ENCODE measurements at regions not wholly inside any gene's neighbourhood (a gene's known extent, or its start where the extent isn't known, plus 50 kb on each side); places are given as distances from the start of the nearest gene placed in this dataset.
"Not testable (repeated sequence)": the region's sequence is repeated elsewhere in the genome, so short reads cannot be mapped to it uniquely, and the experiment has no call there.

DNA sequence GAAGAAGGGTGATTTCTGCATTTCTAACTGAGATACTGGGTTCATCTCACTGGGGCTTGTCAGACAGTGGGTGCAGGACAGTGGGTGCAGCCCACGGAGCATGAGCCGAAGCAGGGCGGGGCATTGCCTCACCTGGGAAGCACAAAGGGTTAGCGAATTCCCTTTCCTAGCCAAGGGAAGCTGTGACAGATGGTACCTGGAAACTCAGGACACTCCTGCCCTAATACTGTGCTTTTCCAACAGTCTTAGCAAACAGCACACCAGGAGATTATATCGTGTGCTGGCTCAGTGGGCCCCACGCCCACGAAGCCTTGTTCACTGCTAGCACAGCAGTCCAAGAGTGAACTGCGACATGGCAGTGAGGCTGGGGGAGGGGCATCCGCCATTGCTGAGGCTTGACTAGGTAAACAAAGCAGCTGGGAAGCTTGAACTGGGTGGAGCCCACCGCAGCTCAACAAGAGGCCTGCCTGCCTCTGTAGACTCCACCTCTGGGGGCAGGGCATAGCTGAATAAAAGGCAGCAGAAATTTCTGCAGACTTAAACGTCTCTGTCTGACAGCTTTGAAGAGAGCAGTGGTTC, 1057.7 kb downstream of the HACE1 start:
- intact Hi-C loops (cut with micrococcal nuclease) = not testable (repeated sequence)

DNA sequence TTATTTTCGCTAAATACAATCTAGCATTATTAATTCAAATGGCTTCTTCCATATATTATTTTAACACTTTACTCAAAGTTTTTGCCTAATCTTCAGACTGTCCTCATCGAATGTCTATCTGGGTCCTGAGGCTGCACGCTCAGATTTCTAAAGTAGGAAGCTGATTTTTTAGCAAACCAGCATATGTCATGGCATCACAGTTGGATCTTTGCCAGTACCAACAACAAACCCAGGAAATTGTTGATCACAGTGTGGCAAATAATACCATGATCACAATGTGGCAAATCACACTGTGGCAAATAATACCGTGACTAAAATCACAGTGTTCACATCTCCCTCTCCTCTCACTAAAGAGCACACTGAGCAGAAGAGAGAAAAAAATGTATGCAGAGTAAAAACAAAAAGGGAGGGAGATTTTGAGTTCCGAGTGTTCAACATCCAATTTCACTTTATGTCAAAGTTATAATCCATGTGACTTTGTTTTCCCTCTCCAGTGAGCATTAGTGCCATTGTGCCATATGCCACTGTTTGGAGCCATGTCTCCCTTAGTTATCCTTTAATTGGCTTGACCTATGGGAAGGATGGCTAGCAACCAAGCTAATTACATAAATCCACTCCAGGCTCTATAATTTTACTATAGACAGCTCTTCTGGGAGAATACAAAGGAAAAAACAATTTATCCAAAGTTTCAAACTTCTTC, 1059.6 kb downstream of the HACE1 start:
- intact Hi-C loops (cut with micrococcal nuclease) = no loop called here

DNA sequence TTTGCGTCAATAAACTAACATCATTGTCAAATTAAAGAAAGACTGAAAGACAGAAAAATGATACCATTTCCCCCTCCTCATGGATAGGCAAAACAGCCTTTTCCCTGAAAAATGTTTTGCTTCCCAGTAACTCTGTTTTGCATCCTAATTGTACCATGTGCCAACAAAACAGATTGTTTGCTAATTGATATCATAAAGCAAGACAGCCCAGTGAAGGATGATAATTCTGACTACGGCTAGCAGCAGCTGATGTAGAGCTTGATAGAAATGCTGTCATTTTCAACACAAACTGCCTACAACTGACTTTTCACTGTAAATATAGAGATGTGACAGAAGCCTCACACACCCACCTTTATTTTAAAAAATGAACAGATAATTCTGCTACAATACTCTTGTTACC, 1061.6 kb downstream of the HACE1 start:
- intact Hi-C loops (cut with micrococcal nuclease) = no loop called here

DNA sequence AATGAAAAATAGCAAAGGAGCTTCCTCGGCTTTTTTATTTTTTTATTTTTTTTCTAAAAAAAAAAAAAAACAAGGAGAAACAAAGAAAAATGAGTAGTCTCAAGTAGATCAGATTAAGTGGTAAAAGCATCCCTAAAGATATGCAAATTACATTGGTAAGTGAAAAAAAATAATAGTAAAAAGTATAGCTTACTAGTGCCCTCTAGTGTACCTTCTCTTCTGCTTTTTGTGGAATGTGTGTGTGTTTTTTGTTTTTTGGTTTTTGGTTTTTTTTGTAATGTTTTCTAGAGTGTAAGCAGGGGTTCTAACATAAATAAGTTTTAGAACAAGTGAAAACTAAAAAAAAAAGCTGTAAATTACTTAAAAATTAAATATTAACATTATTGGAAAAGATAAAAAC, 1062.0 kb downstream of the HACE1 start:
- intact Hi-C loops (cut with micrococcal nuclease) = no loop called here

DNA sequence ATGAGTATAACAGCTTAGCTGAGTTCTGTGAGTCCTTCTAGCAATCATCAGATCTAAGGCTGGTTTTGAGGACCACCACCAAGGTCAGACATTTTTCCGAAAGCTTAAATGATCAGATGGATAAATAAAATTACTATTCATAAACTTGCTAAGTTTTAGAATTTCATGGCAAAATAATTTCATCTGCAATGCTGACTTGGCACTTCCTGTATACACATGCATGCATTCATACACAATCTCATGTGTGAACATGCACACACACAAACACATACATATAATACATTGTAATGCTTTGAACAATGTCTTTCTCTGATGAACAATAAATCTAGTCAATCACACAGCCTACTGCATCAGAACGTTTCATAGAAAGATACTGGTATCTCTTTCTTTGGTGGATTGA, 1068.3 kb downstream of the HACE1 start:
- intact Hi-C loops (cut with micrococcal nuclease) = no loop called here

DNA sequence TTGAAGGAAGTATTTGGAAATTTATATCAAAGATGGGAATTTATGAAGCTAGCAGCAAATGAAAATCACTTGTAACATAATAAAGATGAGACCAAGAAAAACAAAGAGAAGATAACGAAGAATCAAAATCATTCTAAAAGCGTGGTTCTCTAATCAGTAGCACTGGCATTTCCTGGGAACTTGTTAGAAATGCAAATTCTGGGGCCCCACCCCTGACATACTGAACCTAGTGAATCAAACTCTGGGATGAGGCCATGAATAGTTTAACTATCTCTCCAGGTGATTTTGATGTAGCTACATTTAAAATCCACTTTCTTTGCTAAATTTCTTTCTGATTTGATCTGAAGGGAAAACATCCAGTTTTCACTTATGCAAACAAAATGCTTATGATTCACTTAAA, 1075.6 kb downstream of the HACE1 start:
- intact Hi-C loops (cut with micrococcal nuclease) = no loop called here

DNA sequence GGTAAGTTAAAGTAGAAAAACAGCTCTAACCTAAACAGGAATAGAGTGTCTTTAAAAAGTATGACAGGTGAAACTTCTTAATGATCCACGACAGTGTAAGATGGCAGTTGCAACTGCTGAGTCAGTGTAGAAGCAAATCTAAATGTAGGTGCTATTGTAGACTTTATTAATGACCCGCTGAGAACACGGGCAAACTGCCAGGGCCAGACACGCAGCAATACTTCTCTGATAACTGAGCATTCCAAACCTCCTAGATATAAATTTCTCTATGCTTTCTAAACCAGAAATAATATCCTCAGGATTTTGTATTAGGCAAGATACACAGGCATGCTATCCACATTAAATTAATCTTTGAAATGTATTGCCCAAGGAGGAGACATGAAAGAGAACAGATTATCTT, 1076.4 kb downstream of the HACE1 start:
- intact Hi-C loops (cut with micrococcal nuclease) = no loop called here

DNA sequence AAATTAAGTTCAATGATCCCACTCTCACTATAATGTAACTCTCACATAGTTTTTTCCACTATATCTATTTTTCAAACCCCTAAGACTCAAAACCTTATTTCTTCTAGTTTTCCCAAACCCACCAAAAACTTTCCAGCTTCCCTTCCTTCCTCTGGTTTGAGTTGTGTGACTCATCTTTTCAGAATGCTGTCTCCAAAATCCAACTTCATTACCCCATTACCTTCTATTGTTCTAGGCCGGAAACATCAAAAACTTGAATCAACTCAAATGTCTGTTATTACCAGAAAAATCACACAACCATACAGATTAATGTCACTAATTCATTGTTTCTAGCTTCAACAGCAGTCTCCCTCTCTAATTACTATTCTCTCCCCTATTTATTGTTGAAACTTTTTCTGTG, 1090.3 kb downstream of the HACE1 start:
- intact Hi-C loops (cut with micrococcal nuclease) = no loop called here

DNA sequence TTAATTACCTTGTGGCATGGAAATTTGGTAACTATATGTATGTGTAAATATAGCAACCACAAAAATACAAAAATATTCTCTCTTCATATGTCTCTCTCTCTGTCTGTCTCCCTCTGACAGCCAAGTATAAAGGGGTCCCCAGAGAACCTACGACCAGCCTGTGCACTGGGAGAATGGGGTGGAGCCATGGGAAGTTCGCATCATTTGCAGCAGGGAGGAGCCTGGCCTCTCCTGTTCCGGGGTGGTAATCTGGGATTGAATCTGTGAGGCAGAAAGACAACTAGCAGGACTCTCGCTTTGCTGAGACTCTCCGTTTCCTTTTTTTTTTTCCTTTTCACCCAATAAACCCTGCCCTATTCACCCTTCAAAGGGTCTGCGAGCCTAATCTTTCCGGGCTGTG, 1109.1 kb downstream of the HACE1 start:
- intact Hi-C loops (cut with micrococcal nuclease) = no loop called here

DNA sequence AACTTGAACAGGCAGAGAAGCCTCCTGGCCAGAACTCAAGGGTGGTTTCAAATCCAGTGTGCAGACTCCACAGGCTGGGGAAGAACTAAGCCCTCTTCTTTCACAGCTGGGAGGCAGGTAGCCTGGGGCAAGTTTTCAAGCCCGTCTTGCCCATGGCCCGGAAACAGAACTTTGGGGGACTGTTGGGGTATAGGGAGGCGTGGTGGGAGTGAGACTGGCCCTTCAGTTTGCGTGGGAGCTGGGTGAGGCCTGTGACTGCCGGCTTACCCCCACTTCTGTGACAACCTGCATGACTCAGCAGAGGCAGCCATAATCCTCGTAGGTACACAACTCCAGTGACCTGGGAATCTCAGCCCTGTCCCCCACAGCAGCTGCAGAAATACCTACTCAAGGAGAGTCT, 1125.7 kb downstream of the HACE1 start:
- intact Hi-C loops (cut with micrococcal nuclease) = no loop called here

DNA sequence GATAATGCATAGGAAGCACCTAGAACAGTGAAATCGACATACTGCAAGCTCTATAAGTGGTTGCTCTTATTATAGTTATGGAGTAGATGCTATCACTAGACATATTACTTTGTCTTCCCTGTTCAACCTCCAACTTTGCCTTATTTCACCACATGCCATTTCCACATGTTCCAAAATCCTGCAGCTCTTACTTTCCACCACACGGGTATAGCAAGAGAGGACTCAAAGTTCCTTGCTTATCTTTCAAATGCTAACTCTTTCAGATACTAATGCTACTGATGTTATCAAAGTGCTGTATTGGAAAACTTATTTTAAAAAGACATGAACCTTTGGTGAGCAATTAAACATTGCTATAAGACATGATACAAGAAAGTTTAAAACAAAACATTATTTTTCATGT, 1130.1 kb downstream of the HACE1 start:
- intact Hi-C loops (cut with micrococcal nuclease) = no loop called here

DNA sequence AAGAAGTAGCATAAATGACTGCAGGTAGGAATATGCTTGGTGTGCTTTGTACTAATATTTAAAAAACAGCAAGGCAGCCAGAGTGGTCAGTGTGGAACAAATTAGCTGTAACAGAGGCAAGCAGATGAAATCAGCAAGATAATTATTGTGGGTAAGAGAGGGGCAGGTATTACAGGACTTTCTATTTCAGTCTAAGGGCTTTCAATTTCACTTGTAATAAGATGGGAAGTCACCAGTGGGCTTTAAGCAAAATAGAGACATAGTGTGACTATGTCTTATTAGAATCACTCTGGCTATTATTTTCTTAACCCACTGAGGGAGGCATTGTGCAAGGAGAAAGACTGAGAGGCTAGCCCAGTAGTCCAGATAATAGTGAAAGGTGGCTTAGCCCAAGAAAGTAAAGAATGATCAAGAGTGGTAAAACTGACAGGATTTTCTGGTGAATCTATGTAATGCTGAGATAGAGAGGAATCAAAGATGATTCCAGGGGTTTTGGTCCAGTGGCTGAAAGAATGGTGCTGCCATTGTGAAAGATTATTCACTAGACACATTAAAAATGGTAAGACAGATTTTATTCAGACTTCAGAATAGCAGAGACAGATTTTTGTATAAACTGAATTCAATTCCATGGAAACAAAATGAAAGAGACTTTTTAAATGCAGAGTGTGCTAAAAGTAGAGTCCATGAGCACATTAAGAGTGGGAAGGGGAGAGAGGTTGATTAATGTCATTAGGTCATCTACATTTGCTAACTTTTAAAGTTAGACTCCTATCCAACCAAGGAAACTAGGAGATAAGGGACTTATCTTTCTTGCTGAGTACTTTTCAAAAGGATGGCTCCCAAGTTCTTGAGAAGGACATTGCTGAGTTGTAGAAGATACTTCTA, 1136.0 kb downstream of the HACE1 start:
- intact Hi-C loops (cut with micrococcal nuclease) = no loop called here

DNA sequence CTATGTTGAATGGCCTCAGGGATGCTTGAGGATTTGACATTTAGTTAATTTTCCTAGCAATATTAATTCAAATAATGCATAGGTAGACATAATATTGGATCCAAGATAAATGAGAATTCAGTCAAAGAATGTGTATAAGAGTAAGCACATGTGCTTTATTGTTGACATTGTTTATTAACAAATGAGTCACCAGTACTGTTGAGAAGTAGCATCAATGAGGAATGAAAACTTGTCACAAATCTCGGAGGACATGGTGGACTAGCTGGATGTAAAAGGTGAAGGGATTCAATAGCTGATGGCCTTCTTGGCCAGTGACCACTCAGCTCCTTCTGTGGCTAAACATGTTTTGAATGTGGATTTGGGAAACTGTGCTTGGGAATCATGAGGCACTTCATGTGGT, 1137.0 kb downstream of the HACE1 start:
- intact Hi-C loops (cut with micrococcal nuclease) = no loop called here

DNA sequence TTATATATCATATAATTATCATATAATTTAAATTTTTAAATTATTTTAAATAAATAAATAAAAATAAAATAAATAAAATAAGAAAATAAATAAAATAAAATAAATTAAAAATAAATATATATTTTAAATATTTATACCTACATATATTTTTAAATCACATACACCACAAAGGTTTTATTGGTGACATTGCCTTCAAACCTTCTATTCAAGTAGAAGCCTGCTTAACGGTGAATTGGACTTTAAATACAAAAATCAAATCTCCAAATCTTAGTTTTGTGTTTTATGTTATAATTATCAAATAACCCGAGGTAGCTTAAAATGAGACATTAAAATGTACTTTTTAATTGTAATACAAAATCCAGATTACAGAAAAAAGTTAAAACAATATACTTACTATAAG, 1137.8 kb downstream of the HACE1 start:
- intact Hi-C loops (cut with micrococcal nuclease) = no loop called here

DNA sequence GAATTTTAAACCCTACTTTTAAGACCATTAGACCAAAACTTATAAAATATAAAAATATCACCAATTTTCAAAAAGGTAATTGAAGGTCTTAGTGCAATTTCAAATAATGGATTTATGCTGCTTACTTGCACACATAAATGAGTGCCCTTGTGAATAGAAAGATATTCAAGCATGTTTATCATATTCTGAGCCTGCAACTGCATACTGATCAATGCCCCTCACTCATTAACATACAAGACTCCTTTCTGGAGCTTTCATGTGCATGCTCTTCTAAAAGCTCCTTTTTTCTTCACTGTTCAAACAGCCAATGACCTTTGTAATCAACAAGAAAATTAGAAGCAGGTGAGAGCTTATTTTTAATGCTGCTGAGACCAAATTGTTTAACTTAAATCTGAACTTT, 1139.3 kb downstream of the HACE1 start:
- intact Hi-C loops (cut with micrococcal nuclease) = no loop called here

DNA sequence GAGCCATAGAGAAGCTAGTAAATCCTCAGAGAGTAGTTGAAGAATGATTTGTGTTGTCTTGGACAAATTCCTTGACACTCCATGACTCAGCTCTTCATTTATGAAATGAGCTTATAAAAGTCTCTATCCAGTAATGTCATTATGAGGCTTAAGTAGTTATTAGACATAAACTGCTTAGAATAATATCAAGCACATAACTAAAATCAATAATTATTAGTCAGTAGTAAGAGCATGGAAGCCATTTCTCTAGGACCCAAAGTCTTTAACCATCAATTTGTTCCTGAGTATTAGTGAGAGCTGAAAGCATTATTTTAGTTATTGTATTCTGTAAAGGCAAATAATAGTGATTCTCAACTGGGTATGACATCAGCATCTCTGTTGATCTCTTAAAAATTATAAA, 1140.2 kb downstream of the HACE1 start:
- intact Hi-C loops (cut with micrococcal nuclease) = no loop called here

DNA sequence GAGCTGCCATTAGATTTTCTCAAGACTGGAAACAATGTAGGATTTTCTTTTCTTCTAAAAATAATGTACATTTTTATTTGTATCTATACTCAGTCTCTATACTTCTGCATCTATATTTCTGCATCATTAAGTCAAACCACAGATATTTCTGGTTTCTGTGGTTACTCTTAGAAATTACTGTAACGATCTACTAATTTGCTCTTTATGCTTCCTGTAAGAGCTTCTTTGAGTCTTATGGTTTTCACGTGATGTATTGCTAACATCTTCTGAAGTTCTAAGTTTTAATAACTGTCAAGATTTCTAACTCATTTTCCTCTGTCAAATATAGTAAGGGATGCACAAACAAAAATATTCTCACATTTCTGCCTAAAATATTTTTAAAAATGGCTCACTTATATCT, 1144.5 kb downstream of the HACE1 start:
- intact Hi-C loops (cut with micrococcal nuclease) = no loop called here

DNA sequence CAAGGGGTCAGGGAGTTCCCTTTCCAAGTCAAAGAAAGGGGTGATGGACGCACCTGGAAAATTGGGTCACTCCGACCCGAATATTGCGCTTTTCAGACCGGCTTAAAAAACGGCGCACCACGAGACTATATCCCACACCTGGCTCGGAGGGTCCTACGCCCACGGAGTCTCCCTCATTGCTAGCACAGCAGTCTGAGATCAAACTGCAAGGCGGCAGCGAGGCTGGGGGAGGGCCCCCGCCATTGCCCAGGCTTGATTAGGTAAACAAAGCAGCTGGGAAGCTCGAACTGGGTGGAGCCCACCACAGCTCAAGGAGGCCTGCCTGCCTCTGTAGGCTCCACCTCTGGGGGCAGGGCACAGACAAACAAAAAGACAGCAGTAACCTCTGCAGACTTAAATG, 1150.5 kb downstream of the HACE1 start:
- intact Hi-C loops (cut with micrococcal nuclease) = not testable (repeated sequence)

DNA sequence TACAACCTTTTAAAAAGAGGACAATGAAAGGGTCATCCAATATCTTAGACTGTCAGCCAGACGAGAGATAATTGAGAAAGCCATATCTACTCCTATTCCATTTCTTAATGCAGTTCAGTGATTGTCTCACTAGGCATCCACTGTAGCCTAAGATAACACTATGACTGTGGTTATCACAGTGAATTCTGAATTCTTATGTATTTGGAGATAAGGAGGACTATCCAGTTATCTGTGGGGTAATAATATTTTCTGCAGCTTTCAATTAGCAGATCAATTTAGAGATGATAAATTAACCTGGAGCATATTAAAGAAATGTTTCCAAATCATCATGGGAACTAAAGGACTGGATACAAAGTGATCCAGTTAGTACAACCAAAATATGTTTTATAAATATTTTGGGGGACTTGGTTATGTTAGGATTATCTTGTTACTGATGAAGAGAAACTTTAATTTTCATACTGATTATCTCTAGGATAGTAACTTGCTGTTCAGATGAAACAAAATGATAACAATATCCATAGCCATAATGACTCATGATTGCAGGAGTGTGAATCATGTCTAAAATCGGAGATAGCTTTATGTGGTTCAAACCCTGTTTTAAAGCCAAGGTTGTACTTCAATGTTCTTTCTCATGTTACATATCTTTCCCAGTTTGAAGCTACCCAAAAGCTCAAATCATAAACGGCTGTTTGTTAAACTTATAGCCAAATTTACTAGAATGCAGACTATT, 1152.0 kb downstream of the HACE1 start:
- intact Hi-C loops (cut with micrococcal nuclease) = no loop called here

DNA sequence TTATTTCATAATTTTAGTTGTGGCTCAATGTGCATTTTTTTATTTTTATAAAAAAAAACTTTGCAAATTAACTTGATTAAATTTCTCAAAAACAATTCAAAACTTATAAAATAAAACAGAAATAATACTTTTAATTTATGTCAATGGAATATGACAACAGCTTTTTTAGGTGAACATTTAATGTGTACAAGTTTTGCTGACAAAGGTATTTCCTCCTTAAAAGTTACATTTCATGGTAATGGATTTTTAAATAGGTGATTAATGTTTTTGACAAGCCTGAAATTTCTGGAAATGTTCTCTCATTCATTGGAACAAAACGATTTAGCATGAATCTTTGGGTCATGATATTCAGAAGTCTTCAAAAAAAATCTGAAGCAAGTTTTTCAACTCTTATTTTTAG, 1160.0 kb downstream of the HACE1 start:
- intact Hi-C loops (cut with micrococcal nuclease) = no loop called here

DNA sequence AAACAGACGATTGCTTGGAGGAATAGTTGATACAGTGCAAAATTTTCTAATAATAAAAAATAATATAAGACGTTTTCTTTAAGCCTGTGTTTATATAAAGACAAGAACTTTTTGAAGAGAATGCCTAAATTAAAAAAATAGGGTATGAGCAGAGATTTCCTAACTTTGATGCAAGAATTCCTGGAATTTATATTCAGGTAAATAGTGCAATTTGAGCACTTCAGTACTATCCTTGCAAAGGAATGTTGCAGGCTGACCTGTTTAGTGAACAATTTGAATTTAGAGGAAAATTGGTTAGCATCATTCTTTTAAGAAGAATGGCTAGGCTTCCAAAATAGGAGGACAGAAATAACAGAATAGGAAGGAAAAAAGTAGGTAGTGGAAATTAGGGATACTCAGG, 1172.3 kb downstream of the HACE1 start:
- intact Hi-C loops (cut with micrococcal nuclease) = no loop called here

DNA sequence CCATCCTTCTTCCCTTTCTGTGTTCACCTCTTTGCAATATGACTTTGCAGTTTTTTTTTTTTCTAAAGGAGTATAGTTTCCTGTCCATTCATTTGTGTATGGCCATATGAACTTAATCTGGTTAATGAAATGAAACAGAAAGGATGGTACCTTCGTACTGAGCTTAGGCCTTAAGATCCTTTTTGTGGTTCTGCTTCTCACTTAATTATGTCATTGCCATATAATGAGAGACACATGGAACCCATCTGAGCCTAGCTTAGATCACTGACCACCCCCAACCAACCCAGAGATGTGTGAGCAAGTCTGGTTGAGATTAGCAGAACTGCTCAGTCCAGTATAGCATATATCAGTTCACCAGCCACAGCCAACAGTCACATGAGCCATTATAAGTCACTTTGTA, 1179.6 kb downstream of the HACE1 start:
- intact Hi-C loops (cut with micrococcal nuclease) = no loop called here
